Fibroblast of lung (primary cell): ENCODE measurements at regions not wholly inside any gene's neighbourhood (a gene's known extent, or its start where the extent isn't known, plus 50 kb on each side); places are given as distances from the start of the nearest gene placed in this dataset.
"Not testable (repeated sequence)": the region's sequence is repeated elsewhere in the genome, so short reads cannot be mapped to it uniquely, and the experiment has no call there.

Experiments used
- DNase-seq, 2 donors: peaks; one replicate each; pipeline versions ENCODE4 v3.0.0 to v3.0.0-alpha.2; 2010; ENCODE audit warnings: low read depth in 2 of 2
- H2AFZ ChIP-seq: 2 replicates; pipeline ENCODE4 v1.5.1; 2012; ENCODE audit warnings: low read length, control low read depth, inconsistent platforms
- H3K27ac ChIP-seq: 2 replicates; pipeline ENCODE4 v1.5.1; 2011; ENCODE audit warnings: low read length, control low read depth; ENCODE audit not compliant: insufficient read depth
- H3K27me3 ChIP-seq: 2 replicates; pipeline ENCODE4 v1.5.1; 2011; ENCODE audit warnings: mild to moderate bottlenecking, low read length; ENCODE audit not compliant: control insufficient read depth, insufficient read depth
- H3K36me3 ChIP-seq: 2 replicates; pipeline ENCODE4 v1.5.1; 2011; ENCODE audit warnings: low read length; ENCODE audit not compliant: control insufficient read depth, insufficient read depth
- H3K4me1 ChIP-seq: 2 replicates; pipeline ENCODE4 v1.5.1; 2011; ENCODE audit warnings: low read length; ENCODE audit not compliant: control insufficient read depth, insufficient read depth; ENCODE audit errors: extremely low read depth
- H3K4me2 ChIP-seq: 2 replicates; pipeline ENCODE4 v1.5.1; 2011; ENCODE audit warnings: low read length, control low read depth; ENCODE audit not compliant: insufficient read depth; ENCODE audit errors: extremely low read depth
- H3K4me3 ChIP-seq, 4 experiments: fragments of 200-600 bp in 1 of 4; sonication (generic) in 1 of 4; replicated peaks in 1 of 4; 2 replicates each; pipeline ENCODE4 v1.5.1; 2011 to 2016; ENCODE audit warnings: low read length in 4 of 4, low read depth in 3 of 4, mild to moderate bottlenecking in 3 of 4, control low read depth in 2 of 4, inconsistent platforms in 1 of 4, mixed read lengths in 1 of 4; ENCODE audit not compliant: insufficient read depth in 1 of 4; ENCODE audit errors: control extremely low read depth in 1 of 4
- H3K79me2 ChIP-seq: 2 replicates; pipeline ENCODE4 v1.5.1; 2012; ENCODE audit warnings: mild to moderate bottlenecking, low read length, inconsistent platforms; ENCODE audit not compliant: control insufficient read depth, insufficient read depth
- H3K9ac ChIP-seq: 2 replicates; pipeline ENCODE4 v1.5.1; 2011; ENCODE audit warnings: mild to moderate bottlenecking, low read length, control low read depth; ENCODE audit not compliant: insufficient read depth
- H3K9me3 ChIP-seq: 2 replicates; pipeline ENCODE4 v1.5.1; 2012; ENCODE audit warnings: low read depth, low read length; ENCODE audit not compliant: control insufficient read depth, insufficient read depth
- H4K20me1 ChIP-seq: 2 replicates; pipeline ENCODE4 v1.5.1; 2011; ENCODE audit warnings: low read length; ENCODE audit not compliant: control insufficient read depth, insufficient read depth; ENCODE audit errors: extremely low read depth
- EZH2 ChIP-seq: IDR thresholded peaks from 2 replicates; pipeline ENCODE4 v1.5.1; 2012; ENCODE audit warnings: low read length, control low read depth, mild to moderate bottlenecking; ENCODE audit errors: missing control alignments
- TF ChIP-seq, protein P1 (sequence below), 2 donors: IDR thresholded peaks in 1 of 2; conservative IDR thresholded peaks in 1 of 2; 1 replicate in 1 of 2; 2 replicates in 1 of 2; pipeline ENCODE4 v1.5.1; 2011 to 2012; ENCODE audit warnings: low read length in 2 of 2, control low read depth in 1 of 2, inconsistent platforms in 1 of 2, low read depth in 1 of 2, mild to moderate bottlenecking in 1 of 2

DNA sequence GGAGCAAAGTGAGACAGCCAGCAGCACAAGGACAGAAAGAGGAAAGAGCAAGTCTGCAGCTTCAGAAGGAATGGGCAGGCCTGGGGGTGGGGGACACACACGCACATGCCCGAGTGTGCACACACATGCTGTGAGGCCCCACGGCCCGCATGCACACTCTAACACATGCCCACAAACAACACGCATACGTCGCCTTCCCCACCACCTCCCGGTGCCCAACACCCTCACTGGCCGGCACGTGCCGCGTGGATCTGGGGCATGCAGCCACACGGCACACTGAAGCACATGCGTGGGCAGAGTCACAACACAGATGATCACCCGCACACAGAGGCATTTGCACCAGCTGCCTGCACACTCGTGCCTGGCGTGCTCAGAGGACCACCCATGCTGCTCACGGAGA, 161.5 kb downstream of the GOLGA6L4 start:
- not testable (repeated sequence) for H3K79me2 ChIP-seq, H3K27ac ChIP-seq, H4K20me1 ChIP-seq, H3K4me2 ChIP-seq, H2AFZ ChIP-seq, H3K36me3 ChIP-seq, H3K4me1 ChIP-seq, DNase-seq, H3K9me3 ChIP-seq, H3K4me3 ChIP-seq, H3K27me3 ChIP-seq, H3K9ac ChIP-seq

DNA sequence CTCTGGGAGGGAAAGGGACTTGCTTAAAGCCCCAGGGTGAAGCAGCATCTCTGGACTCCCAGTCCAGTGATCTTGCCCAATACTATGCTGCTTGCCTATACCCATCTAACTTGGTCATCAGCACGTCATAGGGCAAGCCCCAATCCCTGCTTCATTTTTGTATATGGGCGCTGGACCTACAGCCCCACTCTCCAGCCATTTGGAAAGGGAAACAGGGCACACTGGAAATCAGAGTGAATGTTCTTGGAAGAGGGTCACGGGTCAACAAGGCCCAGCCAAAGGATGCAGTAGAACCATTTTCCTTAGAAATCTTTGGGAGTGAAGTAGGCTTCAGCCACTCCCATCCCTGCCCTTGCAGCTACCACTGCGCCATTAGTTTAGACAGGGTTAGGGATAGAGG, 162.5 kb downstream of the GOLGA6L4 start:
- H3K4me2 ChIP-seq, H3K4me3 ChIP-seq, H3K36me3 ChIP-seq, H3K9ac ChIP-seq, H3K27ac ChIP-seq, H4K20me1 ChIP-seq, H3K27me3 ChIP-seq, H2AFZ ChIP-seq, H3K9me3 ChIP-seq, H3K79me2 ChIP-seq, DNase-seq, H3K4me1 ChIP-seq: not testable (repeated sequence)

DNA sequence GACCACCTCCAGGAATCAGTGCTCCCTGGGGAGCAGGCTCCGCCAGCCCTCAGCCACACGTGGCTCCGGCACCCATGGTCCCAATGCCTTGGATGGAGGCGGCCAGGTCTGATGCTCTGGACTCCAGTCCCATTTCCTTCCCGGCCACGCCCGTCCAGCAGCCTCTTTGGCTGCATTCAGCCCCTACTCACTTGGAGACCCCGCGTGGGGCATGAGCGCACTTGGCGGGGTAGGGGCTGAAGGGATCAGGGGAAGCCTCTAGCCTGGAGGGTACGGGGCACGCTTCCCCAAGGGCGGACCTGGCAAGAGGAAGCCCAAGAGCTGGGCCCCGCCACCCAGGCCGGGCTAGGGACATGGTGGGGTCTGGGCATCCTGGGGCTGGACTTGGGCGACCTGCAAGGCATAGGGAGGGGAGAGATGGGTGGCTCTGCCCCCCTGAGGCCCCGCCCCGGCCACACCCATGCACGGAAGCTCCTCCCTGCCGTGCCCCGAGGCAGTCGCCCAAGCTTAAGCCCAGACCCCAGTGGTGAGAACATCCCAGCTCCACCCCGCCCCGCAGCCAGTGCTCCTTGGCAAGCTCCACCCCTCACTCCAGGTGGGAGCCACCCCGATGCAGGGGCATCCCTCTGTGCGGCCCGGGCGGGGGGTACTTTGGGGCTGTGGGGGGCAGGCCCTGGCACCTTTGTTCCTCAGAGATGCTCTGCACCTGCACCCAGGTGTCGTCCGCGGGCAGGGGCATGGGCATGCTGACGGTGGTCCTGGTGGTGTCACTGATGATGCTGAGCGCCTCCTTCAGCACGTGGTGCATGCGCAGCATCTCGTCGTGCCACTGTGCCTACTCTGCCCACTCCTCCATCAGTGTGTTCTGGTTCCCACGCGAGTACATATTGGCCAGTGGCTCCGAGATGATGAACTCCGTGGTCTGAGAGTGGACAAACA, 163.5 kb downstream of the GOLGA6L4 start:
- Histone ChIP-seq H3K36me3 (no peaks in the 10 kb centered on the region), H3K4me2 (no peak overlapping the region), H3K27ac (no peak overlapping the region), H2AFZ (no peak overlapping the region), H3K4me3 (no peak overlapping the region), H3K4me1 (no peaks in the 10 kb centered on the region), H3K79me2 (no peaks in the 10 kb centered on the region), H3K9ac (no peak overlapping the region), H4K20me1 (no peaks in the 10 kb centered on the region), H3K27me3 (no peaks in the 10 kb centered on the region), H3K9me3 (no peaks in the 10 kb centered on the region)
- TF ChIP-seq, protein P1, sequence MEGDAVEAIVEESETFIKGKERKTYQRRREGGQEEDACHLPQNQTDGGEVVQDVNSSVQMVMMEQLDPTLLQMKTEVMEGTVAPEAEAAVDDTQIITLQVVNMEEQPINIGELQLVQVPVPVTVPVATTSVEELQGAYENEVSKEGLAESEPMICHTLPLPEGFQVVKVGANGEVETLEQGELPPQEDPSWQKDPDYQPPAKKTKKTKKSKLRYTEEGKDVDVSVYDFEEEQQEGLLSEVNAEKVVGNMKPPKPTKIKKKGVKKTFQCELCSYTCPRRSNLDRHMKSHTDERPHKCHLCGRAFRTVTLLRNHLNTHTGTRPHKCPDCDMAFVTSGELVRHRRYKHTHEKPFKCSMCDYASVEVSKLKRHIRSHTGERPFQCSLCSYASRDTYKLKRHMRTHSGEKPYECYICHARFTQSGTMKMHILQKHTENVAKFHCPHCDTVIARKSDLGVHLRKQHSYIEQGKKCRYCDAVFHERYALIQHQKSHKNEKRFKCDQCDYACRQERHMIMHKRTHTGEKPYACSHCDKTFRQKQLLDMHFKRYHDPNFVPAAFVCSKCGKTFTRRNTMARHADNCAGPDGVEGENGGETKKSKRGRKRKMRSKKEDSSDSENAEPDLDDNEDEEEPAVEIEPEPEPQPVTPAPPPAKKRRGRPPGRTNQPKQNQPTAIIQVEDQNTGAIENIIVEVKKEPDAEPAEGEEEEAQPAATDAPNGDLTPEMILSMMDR (conservative IDR thresholded peaks at IDR 0.05 in 1 of 2, IDR thresholded peaks at IDR 0.05 in 1 of 2; ENCODE audit: low read depth in 1 of 2, low read length in 2 of 2) = no peak
- no peak for TF ChIP-seq EZH2
- no peak for DNase-seq

DNA sequence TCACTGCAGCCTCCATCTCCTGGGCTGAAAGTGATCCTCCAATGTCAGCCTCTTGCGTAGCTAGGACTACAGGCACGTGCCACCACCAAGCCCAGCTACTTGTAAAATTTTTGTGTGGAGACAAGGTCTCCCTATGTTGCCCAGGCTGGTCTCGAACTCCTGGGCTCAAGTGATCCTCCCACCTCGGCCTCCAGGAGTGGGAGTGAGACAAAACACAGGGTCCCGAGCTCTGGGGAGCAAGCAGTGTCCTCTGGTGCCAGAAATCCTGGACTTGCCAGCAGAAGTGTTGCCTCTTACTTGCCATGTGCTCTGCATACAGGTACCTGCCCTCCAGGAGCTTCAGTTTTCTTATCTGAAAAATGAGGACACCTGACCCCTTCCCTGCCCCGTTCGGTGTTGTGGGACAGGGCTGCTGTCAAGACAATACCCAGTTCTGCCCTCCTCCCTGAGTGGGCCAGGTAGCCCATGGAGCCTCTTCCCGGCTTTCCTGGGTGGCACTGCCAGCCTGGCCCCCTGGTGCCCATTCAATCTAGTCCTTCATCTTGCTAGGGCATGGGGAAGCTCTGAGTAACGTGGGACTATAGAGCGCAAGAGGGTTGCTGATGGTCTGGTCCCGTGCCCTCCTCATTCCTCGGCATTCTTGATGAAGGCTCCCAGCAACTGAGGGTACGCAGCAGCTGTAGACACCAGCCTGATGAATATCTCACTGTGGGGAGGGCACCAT, 164.6 kb downstream of the GOLGA6L4 start:
- Histone ChIP-seq H3K4me3 (no peak overlapping the region), H3K4me2 (no peak overlapping the region), H3K9ac (no peak overlapping the region), H3K9me3 (no peaks in the 10 kb centered on the region), H3K4me1 (no peaks in the 10 kb centered on the region), H2AFZ (no peak overlapping the region), H4K20me1 (no peaks in the 10 kb centered on the region), H3K79me2 (no peaks in the 10 kb centered on the region), H3K27me3 (no peaks in the 10 kb centered on the region), H3K27ac (no peak overlapping the region), H3K36me3 (no peaks in the 10 kb centered on the region)
- no peak for DNase-seq
- TF ChIP-seq, protein P1 (conservative IDR thresholded peaks at IDR 0.05 in 1 of 2, IDR thresholded peaks at IDR 0.05 in 1 of 2; ENCODE audit: low read depth in 1 of 2, low read length in 2 of 2) = no peak
- no peak for TF ChIP-seq EZH2
